Loucy (cell line): ENCODE measurements at regions not wholly inside any gene's neighbourhood (a gene's known extent, or its start where the extent isn't known, plus 50 kb on each side); places are given as distances from the start of the nearest gene placed in this dataset.

Source experiments
- EZH2phosphoT487 ChIP-seq: fragments of 200-600 bp; IDR thresholded peaks from 2 replicates; pipeline ENCODE4 v1.6.1; 2018; ENCODE audit warnings: antibody characterized with exemption, mild to moderate bottlenecking, moderate library complexity, borderline replicate concordance
- TF ChIP-seq, protein P1 (sequence below): fragments of 200-600 bp; sonication (generic); conservative IDR thresholded peaks from 2 replicates; pipeline ENCODE4 v1.5.1; 2014; ENCODE audit warnings: mild to moderate bottlenecking, antibody characterized with exemption, low read length

DNA sequence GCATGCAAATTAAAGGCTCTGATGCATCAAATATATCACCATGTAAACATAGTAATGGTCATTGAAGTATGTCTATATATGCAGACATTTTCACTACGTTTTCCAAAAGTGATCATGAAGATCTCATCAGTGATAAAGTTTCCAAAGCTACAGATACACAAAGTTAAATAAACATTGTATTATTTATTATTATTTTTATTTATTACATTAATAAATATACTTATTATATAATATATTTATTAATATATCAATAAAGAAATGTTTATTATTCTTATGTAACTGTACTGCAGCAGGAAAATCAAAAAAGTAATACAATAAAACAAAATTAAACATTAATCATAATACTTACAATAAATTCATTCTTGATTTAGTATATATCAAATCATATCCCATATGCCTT, 791.2 kb downstream of the GBE1 start:
- TF ChIP-seq, protein P1, sequence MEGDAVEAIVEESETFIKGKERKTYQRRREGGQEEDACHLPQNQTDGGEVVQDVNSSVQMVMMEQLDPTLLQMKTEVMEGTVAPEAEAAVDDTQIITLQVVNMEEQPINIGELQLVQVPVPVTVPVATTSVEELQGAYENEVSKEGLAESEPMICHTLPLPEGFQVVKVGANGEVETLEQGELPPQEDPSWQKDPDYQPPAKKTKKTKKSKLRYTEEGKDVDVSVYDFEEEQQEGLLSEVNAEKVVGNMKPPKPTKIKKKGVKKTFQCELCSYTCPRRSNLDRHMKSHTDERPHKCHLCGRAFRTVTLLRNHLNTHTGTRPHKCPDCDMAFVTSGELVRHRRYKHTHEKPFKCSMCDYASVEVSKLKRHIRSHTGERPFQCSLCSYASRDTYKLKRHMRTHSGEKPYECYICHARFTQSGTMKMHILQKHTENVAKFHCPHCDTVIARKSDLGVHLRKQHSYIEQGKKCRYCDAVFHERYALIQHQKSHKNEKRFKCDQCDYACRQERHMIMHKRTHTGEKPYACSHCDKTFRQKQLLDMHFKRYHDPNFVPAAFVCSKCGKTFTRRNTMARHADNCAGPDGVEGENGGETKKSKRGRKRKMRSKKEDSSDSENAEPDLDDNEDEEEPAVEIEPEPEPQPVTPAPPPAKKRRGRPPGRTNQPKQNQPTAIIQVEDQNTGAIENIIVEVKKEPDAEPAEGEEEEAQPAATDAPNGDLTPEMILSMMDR: no peak
- no peak for TF ChIP-seq EZH2phosphoT487
